ENCODE measurements at regions not wholly inside any gene's neighbourhood (a gene's known extent, or its start where the extent isn't known, plus 50 kb on each side); places are given as distances from the start of the nearest gene placed in this dataset.

DNA sequence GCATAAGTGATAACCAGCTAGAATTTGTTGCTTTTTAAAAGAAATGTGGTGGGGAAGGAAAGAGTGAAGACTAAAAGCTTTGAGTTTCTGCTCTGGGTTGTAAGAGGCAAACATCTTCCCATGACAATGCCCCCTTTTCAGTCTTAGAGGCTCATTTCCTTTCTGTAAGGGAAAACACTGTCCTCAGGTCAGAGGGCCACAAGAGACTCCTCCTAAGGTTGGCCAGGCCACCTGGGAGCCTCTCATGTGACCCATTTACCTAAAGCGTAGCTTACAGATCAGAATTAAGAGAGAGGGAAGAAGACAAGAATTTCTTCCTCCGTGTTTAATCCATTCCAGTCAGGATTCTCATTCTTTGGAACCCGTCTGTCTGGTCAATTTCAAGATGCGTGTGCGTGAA is 220.4 kb upstream of the HEY2 start:
- TF ChIP-seq EZH2phosphoT487 (IDR thresholded peaks at IDR 0.05; ENCODE audit: borderline replicate concordance, low read depth) (no peak), POLR2AphosphoS5 (IDR thresholded peaks at IDR 0.05; ENCODE audit: low read depth, low read length) (no peak), GABPA (IDR thresholded peaks at IDR 0.05; ENCODE audit: low read depth) (no peak), NRF1 (IDR thresholded peaks at IDR 0.05; ENCODE audit: low read depth, low read length) (no peak), TAF1 (IDR thresholded peaks at IDR 0.05; ENCODE audit: borderline replicate concordance, low read depth, low read length) (no peak), RFX5 (IDR thresholded peaks at IDR 0.05; ENCODE audit: low read length) (no peak), GATA2 (CRISPR knock-in tag; IDR thresholded peaks at IDR 0.05) (no peak), RCOR1 (IDR thresholded peaks at IDR 0.05; ENCODE audit: low read length) (no peak), MXI1 (IDR thresholded peaks at IDR 0.05; ENCODE audit: low read depth, low read length) (no peak), RAD21 (IDR thresholded peaks at IDR 0.05; ENCODE audit: low read length) (no peak), CHD2 (IDR thresholded peaks at IDR 0.05; ENCODE audit: low read length, partially characterized antibody) (no peak)
- TF ChIP-seq, protein P1, sequence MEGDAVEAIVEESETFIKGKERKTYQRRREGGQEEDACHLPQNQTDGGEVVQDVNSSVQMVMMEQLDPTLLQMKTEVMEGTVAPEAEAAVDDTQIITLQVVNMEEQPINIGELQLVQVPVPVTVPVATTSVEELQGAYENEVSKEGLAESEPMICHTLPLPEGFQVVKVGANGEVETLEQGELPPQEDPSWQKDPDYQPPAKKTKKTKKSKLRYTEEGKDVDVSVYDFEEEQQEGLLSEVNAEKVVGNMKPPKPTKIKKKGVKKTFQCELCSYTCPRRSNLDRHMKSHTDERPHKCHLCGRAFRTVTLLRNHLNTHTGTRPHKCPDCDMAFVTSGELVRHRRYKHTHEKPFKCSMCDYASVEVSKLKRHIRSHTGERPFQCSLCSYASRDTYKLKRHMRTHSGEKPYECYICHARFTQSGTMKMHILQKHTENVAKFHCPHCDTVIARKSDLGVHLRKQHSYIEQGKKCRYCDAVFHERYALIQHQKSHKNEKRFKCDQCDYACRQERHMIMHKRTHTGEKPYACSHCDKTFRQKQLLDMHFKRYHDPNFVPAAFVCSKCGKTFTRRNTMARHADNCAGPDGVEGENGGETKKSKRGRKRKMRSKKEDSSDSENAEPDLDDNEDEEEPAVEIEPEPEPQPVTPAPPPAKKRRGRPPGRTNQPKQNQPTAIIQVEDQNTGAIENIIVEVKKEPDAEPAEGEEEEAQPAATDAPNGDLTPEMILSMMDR (IDR thresholded peaks at IDR 0.05): no peak
- TF ChIP-seq, protein P2, sequence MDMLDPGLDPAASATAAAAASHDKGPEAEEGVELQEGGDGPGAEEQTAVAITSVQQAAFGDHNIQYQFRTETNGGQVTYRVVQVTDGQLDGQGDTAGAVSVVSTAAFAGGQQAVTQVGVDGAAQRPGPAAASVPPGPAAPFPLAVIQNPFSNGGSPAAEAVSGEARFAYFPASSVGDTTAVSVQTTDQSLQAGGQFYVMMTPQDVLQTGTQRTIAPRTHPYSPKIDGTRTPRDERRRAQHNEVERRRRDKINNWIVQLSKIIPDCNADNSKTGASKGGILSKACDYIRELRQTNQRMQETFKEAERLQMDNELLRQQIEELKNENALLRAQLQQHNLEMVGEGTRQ (IDR thresholded peaks at IDR 0.05; ENCODE audit: borderline replicate concordance, low read depth, low read length): no peak
- TF ChIP-seq, protein P3, sequence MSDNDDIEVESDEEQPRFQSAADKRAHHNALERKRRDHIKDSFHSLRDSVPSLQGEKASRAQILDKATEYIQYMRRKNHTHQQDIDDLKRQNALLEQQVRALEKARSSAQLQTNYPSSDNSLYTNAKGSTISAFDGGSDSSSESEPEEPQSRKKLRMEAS (IDR thresholded peaks at IDR 0.05; ENCODE audit: low read depth): no peak
